ENCODE measurements at regions not wholly inside any gene's neighbourhood (a gene's known extent, or its start where the extent isn't known, plus 50 kb on each side); places are given as distances from the start of the nearest gene placed in this dataset.

DNA sequence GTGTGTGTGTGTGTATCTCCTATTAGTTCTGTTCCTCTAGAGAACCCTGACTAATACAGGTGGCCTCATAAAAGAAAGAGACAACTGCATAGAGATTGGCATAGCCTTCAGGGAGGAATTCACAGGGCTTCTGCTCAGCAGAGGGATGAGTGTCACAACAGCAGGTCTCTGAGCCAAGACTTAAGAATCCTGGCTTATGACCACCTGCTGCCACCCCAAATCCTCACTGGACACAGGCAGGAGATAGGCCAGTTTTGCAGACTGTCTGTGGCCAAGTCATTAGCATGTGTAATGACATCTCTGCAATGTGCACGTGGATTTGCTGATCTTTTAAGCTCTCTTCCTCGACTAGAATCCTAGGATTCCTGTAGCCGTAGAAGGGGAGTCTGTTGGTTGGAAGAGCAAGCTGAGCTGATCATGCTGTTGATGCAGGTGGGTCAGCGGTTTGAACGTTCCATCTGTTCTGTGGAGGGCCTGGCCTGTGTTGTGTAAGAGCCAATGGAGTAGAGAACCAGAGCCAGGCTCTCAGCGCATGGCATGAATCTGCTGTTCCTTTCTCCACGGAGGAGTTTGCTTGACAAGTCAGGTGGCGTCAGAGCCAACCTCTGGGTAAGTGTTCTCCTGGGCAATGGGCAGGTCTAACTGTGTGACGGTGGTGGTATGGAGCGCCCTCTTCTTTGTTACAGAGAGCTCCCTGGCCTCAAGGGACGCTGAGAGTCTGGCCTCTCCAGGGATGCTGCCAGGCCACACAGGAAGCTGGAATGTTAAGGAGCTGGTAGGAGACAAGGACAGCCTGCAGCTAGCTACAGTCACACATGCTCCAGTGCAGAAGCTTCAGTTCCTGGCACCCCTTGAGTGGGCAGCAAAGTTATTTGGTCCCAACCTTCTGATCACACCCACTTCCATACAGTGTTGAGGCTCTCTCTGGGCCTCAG is 503.1 kb downstream of the FOXO1 start:
- no peak for TF ChIP-seq GATA3 (IDR thresholded peaks at IDR 0.05; ENCODE audit: low read depth, low read length)
- TF ChIP-seq GATA2 (IDR thresholded peaks at IDR 0.05; ENCODE audit: low read depth, low read length), result no peak

DNA sequence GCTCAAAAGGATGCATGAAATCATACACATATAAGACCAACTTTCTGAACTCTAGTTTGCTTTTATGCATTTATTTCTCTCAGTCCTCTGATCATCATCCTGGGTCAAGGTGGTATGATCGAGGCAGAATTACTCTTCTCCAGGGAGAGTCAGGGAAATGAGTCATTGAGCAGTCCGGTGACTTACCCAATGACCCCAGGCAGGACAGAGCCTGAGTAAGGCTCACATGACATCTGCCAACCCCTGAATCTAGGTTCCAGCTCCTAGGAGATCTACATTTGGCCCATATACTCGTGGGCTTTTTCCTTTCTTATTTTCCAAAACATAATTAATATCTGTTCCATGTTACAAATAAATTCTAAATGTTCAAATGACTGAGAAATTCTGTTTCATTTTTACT is 502.3 kb downstream of the FOXO1 start:
- TF ChIP-seq GATA3 (IDR thresholded peaks at IDR 0.05; ENCODE audit: low read depth, low read length) (no peak), GATA2 (IDR thresholded peaks at IDR 0.05; ENCODE audit: low read depth, low read length) (no peak)

DNA sequence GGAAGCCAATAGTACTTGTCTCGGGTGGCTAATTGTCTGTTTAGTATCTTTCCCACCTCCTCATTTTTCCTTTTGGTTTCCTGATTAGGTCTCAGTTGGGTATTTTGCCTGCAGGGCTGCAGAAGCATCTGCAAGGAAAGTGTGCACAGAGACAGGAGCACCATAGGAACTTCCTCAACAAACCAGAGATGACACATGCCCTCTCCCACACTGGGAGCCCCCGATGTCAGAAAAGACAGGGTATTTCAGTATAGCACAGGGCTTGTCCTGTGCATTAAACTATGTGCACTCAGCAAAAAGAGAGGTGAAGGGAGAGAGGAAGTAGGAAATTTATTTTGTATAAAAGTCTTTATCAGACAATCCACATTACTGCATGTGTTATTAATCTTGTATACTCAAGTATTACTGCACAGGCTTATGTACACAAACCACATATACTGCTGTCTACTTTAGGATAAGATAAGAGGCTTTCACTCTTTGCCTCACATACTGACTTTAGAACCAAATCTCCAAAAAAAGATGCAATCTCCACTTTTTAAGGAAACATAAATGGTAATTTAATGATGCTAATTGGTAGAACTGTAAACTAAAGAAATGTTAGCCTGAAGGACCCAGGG is 501.0 kb downstream of the FOXO1 start:
- TF ChIP-seq GATA3 (IDR thresholded peaks at IDR 0.05; ENCODE audit: low read depth, low read length), result no peak
- TF ChIP-seq GATA2 (IDR thresholded peaks at IDR 0.05; ENCODE audit: low read depth, low read length), result no peak

DNA sequence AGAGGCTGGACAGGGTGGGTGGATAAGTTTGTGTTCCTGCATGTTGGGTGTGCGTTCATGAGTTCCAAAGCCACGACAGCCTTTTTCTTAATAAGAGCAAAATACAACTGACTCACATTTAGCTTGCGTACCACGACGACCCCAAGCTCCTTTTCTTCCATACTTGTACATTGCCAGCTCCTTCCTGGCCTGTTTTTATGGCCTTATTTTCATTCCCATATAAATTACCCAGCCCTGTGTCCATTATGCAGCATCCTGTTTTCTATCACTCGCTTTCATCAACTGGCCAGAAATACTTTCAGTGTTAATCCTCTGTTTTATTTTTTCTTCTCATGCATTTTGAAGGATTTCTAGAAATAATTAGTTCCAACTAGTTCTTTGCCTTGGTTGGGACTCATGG is 499.1 kb downstream of the FOXO1 start:
- TF ChIP-seq GATA2 (IDR thresholded peaks at IDR 0.05; ENCODE audit: low read depth, low read length) (no peak), GATA3 (IDR thresholded peaks at IDR 0.05; ENCODE audit: low read depth, low read length) (no peak)

DNA sequence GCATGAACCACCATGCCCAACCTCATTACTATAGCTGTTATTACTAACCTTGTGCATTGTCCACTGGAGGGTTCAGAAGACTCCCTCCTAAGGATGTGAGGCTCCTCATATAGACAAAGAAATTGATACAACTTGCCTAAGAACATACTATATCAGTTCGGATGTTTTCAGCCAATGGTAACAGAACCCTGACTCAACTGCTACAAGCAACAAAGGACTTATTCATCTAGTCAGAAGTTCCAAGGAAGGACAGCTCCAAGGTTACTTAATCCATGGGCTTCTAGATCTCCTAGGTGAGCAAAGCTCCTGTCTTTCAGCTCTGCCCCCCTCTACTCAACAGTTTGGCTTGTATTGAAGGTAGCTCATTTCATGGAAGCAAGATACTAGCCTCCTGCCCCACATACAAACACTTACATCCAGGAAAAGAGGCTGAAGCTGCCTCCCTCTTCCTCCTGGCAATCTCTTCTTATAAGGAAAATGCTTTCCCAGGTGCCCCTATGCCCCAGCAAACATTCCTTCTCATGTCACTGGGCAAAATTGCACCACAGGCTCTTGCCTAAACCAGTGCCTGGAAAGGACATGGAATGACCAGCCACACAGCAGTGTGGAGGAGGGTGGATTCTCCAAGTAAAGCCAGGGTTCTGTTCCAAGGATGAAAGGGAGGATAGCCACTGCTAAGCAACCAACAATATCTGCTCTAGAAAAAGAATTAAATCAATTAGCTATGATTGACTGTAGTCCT is 497.8 kb downstream of the FOXO1 start:
- TF ChIP-seq GATA2 (IDR thresholded peaks at IDR 0.05; ENCODE audit: low read depth, low read length), result no peak
- TF ChIP-seq GATA3 (IDR thresholded peaks at IDR 0.05; ENCODE audit: low read depth, low read length), result no peak

DNA sequence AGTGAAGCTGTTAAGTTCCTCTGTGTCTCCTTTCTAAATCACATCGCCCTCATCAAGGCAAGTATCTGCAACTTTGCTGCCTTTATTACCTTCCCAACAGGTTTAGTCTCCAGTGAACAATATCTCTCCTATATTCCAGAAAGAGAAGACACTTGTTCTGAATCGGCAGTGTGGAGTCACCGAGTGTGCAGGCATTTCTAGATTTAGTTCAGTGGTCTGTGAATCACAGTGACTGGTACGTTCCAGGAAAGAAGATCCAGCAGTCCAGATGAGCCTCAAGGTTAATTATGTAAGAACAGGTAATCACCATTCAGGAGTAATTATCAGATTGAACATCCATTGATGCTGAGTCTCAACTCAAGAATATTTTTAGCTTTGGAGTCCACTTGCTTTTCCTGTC is 497.0 kb downstream of the FOXO1 start:
- TF ChIP-seq GATA3 (IDR thresholded peaks at IDR 0.05; ENCODE audit: low read depth, low read length) (no peak), GATA2 (IDR thresholded peaks at IDR 0.05; ENCODE audit: low read depth, low read length) (no peak)

DNA sequence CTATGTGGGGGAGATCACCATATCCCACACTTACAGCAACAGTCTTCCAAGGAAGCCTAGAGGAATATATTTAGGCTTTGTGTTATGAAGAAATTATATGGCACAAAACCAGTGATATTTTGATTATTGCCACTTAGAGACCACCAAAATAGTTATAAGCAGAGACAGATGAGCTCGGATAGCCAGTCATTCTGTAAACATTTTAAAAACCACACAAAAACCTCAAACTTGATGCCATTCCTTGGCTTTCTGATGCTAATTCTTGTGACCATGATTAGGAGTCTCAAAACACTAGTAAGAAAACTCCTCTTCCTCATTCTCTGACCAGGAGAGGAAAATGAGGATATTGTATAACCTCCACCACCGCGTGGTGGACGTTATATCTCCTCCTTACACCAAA is 496.4 kb downstream of the FOXO1 start:
- TF ChIP-seq GATA2 (IDR thresholded peaks at IDR 0.05; ENCODE audit: low read depth, low read length) (no peak), GATA3 (IDR thresholded peaks at IDR 0.05; ENCODE audit: low read depth, low read length) (no peak)

DNA sequence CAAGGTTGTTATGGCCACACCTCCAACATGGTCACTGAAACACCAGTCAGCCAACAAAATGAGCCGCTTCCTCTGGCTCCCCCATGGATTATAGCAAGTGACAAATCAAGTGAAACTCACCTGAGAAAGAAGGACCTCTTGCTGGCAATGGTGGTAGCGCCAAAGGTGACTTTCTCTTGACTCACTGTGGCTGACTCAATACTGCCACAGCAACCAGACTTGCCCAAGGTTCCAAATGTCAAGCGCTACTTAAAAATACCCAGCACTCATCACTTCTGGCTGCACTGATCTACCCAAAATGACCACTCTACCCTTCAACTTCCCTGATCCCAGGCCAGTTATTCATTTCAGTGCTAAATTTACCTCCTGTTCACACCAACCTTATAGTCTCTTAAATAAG is 495.5 kb downstream of the FOXO1 start:
- TF ChIP-seq GATA3 (IDR thresholded peaks at IDR 0.05; ENCODE audit: low read depth, low read length) (no peak), GATA2 (IDR thresholded peaks at IDR 0.05; ENCODE audit: low read depth, low read length) (no peak)

DNA sequence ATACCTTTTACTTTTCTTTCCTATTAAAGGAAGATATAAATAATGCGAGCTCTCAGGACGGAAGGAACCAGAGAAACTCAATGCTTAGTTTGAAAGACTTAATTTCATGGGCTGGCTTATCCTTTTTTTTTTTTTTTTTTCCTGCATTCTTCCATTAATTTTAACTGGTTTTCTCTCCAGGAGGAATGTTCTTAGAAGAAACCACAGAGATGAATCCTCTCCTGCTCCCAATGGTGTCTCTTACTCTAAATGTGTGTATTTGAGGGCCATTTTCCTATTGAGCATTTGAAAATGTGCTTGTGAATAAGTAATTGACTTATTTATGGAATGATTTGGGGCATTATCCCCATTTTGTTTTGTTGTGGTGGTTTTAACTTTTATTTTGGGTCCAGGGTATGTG is 494.9 kb downstream of the FOXO1 start:
- no peak for TF ChIP-seq GATA2 (IDR thresholded peaks at IDR 0.05; ENCODE audit: low read depth, low read length)
- TF ChIP-seq GATA3 (IDR thresholded peaks at IDR 0.05; ENCODE audit: low read depth, low read length), result no peak

DNA sequence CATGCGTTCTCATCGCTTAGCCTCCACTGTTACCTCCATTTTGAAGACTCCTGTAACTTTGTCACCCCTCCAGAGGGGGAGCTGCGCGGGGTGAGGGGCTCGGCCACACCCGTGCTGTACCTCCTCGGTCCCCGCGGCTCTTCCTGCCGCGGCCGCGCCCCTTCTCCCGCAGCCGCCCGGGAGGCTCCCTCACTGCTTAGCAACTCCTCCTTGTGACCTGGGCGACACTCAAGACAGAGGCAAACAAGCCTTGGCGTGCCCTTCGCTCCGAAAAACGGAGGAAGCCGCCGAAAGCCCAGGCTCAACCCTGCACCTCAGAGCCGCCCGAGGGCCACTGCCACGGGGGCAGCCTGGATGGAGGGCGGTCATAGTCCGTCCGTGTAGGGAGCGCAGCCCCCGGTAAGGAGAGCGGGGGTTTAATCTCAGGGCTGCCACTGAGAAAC is 494.3 kb downstream of the FOXO1 start:
- TF ChIP-seq GATA2 (IDR thresholded peaks at IDR 0.05; ENCODE audit: low read depth, low read length) (no peak), GATA3 (IDR thresholded peaks at IDR 0.05; ENCODE audit: low read depth, low read length) (no peak)

DNA sequence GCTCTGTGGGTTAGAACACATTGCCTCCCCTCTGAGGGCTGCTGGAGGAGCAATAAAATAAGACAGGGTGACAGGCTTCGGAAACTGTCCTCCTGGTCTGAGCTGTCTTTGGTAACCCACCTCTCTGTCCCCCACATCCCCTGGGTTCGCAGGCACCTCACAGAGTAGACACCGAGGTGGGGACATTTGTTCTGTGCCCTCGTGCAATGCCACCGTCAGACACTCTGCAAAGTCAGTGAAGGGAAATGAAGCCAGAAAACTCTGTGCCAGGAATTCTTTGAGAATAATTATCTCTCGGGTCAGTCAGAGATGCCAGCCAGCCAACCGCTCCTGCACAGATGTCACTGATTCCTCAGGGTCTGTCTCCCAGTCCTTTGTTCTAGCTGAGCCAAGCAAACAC is 493.6 kb downstream of the FOXO1 start:
- TF ChIP-seq GATA3 (IDR thresholded peaks at IDR 0.05; ENCODE audit: low read depth, low read length) (no peak), GATA2 (IDR thresholded peaks at IDR 0.05; ENCODE audit: low read depth, low read length) (no peak)

DNA sequence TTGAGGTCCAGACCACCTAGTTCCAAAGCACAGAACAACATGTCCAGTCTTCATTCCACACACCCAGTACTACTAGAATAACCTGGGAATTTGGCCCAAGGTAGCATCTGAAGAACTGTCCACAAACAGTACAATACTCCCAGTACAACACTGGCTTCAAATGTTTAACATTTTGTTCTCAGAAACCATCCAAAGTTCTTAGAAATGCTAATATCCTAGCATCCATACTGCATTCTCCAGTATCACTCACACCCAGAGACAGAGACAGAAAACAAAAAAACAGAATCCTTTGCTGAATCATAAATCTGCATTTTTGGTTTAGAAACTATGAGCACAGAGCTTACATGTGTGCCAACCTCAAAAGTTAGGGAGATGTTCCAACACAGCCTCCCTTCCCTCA is 490.8 kb downstream of the FOXO1 start:
- TF ChIP-seq GATA3 (IDR thresholded peaks at IDR 0.05; ENCODE audit: low read depth, low read length), result no peak
- TF ChIP-seq GATA2 (IDR thresholded peaks at IDR 0.05; ENCODE audit: low read depth, low read length), result no peak

DNA sequence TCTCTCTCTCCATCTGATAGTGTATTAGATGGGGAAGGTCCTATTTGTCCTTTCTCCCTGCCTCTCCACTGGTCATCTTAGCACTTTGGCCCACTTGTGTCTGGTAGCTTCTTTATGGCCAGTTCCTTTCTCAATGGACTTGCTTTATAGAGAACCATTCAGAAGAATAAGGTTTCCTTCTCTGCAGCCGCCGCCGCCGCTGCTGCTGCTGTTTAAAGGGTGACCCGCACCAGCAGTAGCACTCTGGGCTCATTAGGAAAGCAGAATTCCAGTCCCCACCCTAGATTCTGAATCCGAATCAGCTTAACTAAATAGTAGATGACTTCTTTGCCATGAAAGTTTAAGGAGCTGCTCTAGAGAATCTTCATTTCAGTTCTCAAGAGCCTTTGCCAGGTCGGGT is 490.2 kb downstream of the FOXO1 start:
- TF ChIP-seq GATA2 (IDR thresholded peaks at IDR 0.05; ENCODE audit: low read depth, low read length) (no peak), GATA3 (IDR thresholded peaks at IDR 0.05; ENCODE audit: low read depth, low read length) (no peak)

DNA sequence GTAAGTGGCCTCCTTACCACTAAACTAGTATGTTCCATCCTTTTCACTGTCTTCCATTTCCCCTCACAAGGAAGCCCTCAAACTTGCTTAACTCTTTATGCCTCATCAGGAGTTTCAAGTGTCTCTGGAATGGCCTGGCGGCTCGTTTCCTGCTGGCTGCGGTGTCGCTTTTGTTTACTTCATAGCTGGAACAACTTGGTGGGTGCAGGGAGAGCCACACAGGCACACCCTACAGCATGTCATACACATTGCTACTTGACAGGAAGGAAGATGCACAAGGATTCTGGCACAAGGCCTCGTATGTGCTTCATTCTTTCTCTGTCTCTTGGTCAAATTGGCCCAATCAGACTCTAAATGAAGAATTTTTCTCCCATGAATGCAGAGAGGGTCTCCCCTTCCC is 488.3 kb downstream of the FOXO1 start:
- TF ChIP-seq GATA3 (IDR thresholded peaks at IDR 0.05; ENCODE audit: low read depth, low read length), result no peak
- no peak for TF ChIP-seq GATA2 (IDR thresholded peaks at IDR 0.05; ENCODE audit: low read depth, low read length)

Measured in SH-SY5Y (cell line).